HG02970 (cell line): ENCODE measurements at regions not wholly inside any gene's neighbourhood (a gene's known extent, or its start where the extent isn't known, plus 50 kb on each side); places are given as distances from the start of the nearest gene placed in this dataset.
"Not testable (repeated sequence)": the region's sequence is repeated elsewhere in the genome, so short reads cannot be mapped to it uniquely, and the experiment has no call there.

Experiments
- ATAC-seq: cut with Tn5 transposase; IDR thresholded peaks from one replicate; pipeline ENCODE4 v1.9.1; 2021; ENCODE audit warnings: mild to moderate bottlenecking, moderate library complexity, moderate number of reproducible peaks; ENCODE audit not compliant: unreplicated experiment, low FRiP score

DNA sequence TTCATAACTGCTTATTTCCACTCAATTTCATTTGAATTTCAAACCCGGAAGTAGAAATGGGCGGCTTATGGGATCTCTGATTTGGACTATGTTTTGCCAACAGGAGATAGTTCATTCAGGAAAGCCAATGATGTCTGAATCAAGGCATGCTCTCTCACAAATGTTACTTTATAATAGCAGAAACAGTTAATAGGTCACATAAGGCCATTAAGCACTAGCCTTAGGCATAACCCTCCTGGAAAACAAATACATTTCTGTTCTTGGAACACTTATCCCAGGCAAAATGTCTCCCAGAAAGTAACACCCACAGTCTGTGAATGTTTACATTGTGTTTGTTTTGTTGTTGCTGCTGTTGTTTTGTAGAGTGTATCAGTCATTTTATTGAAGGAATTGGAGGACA, 1347.2 kb upstream of the PCDH7 start:
- no peak for ATAC-seq

DNA sequence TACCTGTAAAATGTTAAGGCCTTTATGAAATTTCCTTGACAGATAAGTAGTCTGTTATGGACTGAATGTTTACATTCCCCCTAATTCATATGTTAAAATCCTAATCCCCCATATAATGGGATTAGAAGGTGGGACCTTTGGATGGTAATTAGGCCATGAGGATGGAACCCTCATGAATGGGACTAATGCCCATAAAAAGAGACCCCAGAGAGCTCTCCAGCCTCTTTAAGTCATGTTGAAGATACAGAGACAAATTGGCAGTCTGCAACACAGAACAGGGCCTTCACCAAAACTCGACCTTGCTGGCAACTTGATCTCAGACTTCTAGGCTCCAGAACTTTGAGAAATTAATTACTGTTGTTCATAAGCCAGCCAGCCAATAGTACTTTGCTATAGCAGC, 1344.5 kb upstream of the PCDH7 start:
- no peak for ATAC-seq

DNA sequence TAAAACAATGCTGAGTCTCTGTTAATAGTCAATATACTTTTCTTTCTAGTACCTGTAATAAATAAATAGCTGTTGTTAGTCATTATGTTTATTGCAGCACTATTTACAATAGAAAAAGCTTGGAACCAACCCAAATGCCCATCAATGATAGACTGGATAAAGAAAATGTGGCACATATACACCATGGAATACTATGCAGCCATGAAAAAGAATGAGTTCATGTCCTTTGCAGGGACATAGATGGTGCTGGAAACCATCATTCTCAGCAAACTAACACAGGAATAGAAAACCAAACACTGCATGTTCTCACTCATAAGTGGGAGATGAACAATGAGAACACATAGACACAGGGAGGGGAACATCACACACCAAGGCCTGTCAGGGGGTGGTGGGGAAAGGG, 1341.9 kb upstream of the PCDH7 start:
- ATAC-seq, result not testable (repeated sequence)

DNA sequence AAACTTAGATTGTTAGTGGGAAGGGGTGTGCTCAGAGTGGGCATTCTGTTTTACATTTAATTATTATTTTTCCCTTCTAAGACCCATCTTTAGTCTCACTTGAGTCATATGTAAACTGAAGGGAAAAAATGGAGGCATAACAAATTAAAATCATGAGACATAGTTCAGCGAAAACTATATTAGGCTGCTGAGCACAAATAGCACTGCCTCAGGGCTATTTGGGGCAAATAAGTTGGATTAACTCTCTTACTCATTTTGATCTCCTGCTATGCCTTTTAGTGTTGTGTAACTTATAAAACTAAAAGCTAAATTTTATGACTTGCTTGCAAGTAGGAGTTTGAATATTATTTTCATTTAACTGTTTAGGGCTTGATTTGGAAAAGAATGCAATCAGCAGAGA, 1329.2 kb upstream of the PCDH7 start:
- ATAC-seq, result no peak

DNA sequence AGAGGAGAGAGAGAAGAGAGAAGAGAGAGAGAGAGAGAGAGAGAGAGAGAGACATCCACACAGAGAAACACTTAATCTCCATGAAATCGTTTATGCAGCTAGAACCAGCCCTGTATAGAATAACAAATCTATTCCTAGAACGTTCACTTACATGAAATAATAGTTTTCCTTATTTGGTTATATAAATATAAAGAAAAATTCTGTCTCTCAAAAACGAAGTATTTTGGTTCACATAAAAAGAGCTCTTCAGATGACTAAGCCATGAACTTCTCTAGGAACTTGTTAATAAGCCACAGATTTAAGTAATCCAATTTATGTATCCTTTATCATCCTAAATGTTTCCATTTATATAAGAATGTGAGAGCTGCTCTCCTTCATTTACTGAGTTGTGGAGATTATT, 1315.1 kb upstream of the PCDH7 start:
- ATAC-seq, result no peak

DNA sequence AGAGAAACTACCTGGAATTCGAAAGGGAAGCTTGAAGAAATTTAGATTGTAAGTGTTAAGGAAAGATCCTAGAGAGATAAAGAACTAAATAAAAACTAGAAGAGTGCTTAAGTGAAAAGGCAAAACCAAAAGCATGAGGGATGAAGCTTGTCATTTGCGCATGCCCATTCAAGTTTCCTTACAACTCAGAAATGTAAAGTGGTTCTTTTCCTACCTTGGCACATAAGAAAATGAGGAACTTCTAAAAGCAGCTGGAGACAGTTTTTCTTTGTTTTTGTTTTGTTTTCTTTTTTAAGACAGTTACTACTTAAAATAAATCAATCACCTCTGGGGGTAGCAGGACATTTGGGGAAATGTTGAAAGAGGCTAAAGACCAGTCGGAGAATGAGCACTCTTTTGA, 1304.4 kb upstream of the PCDH7 start:
- no peak for ATAC-seq

DNA sequence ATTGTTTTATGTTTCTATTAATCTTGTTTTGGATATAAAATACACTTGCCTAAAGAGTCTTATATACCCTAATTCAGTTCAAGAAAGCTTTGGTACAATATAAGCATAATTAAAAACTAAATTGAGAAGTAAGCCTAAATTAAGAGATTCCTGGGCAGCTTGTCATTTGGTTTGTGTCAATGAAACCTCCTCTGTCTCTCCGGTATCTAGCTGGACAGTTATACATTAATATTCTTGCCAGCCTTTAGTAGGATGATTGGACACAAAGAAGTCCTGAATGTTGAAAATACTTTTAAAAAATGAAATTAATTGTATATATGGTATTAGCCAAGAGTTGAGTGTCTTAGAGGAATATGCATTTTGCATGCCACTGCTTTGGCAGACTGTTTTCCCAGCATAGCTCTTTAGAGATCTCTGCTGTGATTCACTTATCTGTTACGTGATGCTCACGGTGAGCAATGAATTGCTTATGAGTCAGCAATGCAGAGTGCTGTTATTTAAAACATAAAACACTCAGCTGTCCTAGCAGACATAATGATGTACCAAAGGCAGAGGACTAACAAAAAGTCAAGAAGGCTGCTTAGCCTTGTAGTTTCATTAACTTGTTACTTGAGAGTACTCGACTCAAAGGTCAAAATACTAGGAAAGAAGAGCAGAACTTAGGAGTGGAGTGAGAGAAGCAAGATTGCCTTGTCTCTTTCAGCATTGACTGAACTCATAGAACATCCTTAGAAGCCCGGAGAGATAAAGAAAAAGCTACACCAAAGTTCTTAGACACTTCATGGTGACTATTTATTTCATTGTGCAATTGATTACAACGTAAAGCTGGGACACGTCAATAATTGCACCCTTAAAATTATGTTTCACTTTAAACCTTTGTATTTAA, 1296.1 kb upstream of the PCDH7 start:
- ATAC-seq, result no peak

DNA sequence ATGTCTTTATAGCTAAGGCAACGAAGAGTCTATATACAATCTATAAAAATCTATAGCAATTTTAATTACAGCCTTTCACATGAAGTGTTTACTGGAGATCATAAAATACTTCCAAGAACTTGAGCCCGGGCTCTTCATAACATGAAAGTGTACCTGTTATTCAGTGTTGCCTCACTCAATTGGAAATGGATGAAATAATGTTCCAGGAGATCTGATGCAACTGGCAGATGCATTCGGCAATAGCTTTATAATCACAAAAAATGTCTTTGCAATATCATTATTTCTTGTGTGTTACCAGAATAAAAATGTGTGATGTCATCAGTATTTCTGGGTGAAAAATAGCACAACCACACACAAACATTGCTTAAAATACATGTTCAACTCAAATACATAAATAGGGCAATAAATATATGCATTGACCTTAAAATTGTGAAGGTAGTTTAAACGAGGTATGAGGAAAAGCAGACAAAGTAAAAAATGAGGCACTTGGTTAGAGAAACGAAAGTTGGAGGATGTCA, 1266.8 kb upstream of the PCDH7 start:
- ATAC-seq, result no peak

DNA sequence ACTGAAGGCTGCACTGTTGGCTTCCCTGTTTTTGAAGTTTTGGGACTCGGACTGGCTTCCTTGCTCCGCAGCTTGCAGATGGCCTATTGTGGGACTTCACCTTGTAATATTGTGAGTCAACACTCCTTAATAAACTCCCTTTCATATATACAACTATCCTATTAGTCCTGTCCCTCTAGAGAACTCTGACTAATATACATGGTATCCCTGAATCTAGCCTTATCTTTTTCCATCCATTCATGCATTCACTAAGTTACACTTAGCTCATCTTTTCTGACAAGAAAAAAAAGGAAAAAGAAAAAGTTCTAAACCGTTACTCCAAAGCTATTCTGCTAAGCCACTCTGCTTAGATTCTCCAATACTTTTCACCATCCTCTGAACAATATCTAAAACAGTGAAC, 1260.2 kb upstream of the PCDH7 start:
- no peak for ATAC-seq

DNA sequence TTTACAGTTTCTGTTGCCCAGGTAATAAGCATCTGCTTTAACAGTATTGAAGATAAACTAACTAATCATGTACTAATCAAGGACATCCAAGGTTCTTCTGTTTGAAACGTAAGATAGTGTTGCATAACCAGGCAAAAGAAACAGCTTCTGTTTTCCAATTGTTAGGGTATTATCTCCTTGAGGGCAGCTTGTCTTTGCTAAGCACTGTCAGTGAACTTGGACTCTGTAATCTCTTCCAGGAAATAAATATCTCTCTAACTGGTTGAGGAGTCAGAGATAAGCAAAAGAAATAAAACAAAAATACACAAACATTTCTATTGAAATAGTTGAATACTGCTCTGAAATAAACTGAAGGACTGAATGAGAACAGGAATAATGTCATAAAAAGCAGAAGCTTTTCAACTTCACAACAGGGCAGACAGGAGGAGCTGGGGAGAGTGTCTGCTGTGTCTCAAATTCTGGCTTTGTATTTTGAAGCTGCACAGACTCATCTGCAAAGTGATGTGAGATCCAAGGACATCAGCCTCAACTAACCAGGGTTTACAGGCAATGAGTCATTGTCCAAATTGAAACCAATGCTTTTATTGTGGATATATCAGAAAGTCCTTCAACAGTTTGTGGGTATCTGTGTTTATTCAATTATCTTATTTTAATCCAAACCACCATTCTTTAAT, 1253.0 kb upstream of the PCDH7 start:
- no peak for ATAC-seq
